HG03354 (cell line): ENCODE measurements at regions not wholly inside any gene's neighbourhood (a gene's known extent, or its start where the extent isn't known, plus 50 kb on each side); places are given as distances from the start of the nearest gene placed in this dataset.
"Not testable (repeated sequence)": the region's sequence is repeated elsewhere in the genome, so short reads cannot be mapped to it uniquely, and the experiment has no call there.

ENCODE experiments used
- ATAC-seq: cut with Tn5 transposase; IDR thresholded peaks from one replicate; pipeline ENCODE4 v1.9.1; 2021; ENCODE audit warnings: mild to moderate bottlenecking; ENCODE audit not compliant: unreplicated experiment, poor library complexity, severe bottlenecking

- no peak for ATAC-seq
Measured at GRCh38 chr6:1445650-1446330, 56.4 kb downstream of the FOXF2 start.

GRCh38 chr6:1449896-1450295 is 60.5 kb downstream of the FOXF2 start:
- ATAC-seq = no peak

DNA sequence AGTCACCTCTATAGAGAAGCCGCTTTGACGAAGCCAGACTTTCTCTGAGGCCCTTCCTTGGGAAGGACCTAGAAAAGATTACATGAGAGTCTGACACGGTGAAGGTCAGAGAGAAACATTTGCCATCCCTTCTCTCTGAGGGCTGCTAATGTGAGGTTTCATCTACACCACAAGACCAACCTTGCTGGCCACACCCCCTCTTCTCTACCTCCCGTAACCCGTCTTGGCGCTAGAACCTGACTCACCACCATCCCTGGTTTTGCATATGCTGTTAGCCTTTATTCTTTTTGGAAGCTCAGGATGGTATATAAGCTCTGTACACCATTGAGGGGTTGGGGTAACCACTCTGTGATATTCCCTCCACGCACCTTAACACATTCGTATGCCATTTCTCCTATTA is 63.6 kb downstream of the FOXF2 start:
- no peak for ATAC-seq

GRCh38 chr6:1456816-1457215 is 67.4 kb downstream of the FOXF2 start:
- ATAC-seq = not testable (repeated sequence)

DNA sequence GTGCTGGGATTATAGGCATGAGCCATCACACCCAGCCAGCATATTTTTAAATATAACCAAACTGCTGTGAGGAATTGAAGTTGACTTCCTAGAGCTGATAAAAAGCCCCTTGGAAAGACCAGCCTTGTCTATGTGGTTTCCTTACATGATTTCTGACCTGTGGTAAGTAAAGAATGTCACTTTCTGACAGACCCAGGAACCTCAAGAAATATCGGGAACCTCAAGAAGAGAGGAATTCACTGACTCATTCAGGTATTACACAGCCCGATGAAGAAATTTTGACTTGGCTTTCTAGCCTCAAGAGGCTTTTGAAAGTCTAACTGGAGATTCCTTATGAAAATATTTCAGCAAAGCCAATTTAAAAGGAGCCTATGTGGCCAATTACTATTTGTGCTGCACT is 71.8 kb downstream of the FOXF2 start:
- no peak for ATAC-seq

- no peak for ATAC-seq
Measured at GRCh38 chr6:1461736-1462135, 72.4 kb downstream of the FOXF2 start.

DNA sequence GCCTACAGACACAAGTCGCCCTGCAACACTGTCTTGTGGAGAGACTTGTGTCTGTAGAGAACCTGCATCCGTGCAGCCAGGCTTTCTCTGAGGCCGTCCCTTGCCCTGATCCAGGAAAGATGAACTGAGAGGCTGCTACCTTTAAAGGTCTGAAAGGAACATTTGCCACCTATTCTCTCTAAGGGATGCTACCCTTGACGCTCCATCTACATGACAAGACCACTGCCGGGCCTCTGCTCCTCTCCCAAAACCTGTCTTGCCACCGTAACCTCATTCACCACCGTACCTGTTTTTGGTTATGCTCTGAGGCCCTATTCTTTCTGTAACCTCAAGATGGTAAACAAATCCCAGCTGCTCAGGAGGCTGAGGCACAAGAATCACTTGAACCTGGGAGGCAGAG is 73.9 kb downstream of the FOXF2 start:
- no peak for ATAC-seq

DNA sequence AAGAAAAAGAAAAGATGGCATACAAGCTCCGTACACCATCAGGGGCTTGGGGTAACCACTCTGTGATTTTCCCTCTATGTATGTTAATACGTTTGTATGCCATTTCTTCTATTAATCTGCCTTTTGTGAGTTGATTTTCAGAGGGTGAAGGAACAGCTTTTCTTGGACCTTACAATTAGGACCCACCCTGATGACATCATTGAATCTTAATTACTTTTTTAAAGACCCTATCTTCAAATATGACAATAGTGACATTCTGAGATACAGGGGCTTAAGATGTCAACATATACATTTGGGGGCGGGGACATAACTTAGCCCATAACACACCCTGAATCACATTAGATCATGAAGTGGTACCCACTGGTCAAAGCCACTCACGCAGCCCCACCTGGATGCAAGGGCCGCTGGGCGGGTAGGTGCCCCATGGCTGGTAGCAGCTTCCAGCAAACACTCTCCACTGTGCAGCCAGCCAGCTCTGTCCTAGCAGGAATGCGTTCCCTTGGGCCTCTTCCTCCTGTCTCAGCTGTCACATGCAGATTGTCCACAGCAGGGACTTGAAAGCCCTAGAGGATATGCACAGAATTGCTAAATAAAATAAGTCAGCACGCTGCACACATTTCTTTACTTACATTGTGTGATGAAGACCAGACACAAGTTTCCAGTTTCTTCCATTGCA is 74.5 kb downstream of the FOXF2 start:
- no peak for ATAC-seq

GRCh38 chr6:1464781-1465370 is 75.5 kb downstream of the FOXF2 start:
- no peak for ATAC-seq

GRCh38 chr6:1468126-1468525 is 78.8 kb downstream of the FOXF2 start:
- no peak for ATAC-seq

GRCh38 chr6:1470040-1470439 is 80.7 kb downstream of the FOXF2 start:
- ATAC-seq = no peak

GRCh38 chr6:1472643-1473042 is 83.3 kb downstream of the FOXF2 start:
- ATAC-seq = no peak

- no peak for ATAC-seq
Measured at GRCh38 chr6:1473166-1473565, 83.8 kb downstream of the FOXF2 start.

DNA sequence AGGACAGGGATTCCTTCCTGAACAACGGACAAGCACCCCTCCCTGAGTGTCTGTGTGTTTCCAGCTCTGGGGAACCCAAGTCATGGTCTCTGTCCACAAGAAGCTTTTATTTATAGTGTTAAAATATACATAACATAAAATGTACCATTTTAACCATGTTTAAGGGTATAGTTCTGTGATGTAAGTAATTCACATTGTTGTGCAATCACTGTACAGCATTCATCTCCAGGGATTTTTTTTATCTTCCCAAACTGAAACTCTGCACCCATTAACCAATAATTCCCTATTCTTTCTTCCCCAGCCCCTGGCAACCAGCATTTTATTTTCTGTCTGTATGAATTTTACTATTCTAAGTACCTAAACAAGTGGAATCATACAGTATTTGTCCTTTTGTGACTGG is 84.2 kb downstream of the FOXF2 start:
- ATAC-seq = no peak

GRCh38 chr6:1474205-1474604 is 84.8 kb downstream of the FOXF2 start:
- ATAC-seq = no peak

GRCh38 chr6:1475174-1475573 is 85.8 kb downstream of the FOXF2 start:
- no peak for ATAC-seq

DNA sequence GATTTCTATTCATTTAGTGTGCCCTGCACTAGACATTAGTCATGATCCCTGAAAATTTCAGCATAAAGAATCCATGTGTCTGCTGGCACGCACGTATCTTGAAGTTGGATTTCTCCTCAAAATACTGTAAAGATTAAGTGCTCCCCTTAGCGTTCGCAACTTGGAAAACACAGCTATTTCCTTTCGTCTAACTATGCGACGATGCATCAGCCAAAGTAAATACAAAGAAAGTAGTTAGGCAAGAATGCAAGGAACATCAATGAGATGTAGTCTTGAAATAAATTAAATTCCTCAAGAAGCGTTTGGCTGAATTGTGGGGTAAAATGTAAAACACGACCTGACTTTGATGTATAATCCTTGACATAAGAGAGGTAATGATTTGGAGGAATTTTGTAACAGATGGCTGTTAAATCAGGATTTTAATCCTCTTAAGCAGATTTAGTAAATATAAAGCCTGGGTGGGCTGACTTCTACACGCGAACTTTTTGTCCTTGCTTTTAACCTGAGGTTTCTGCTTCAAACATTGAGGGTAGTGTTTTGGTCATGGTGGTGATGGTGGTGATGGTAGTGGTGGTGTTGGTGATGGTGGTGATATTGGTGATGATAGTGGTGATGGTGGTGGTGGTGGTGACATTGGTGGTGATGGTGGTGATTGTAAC is 88.2 kb downstream of the FOXF2 start:
- no peak for ATAC-seq

GRCh38 chr6:1478163-1478826 is 88.9 kb downstream of the FOXF2 start:
- not testable (repeated sequence) for ATAC-seq

DNA sequence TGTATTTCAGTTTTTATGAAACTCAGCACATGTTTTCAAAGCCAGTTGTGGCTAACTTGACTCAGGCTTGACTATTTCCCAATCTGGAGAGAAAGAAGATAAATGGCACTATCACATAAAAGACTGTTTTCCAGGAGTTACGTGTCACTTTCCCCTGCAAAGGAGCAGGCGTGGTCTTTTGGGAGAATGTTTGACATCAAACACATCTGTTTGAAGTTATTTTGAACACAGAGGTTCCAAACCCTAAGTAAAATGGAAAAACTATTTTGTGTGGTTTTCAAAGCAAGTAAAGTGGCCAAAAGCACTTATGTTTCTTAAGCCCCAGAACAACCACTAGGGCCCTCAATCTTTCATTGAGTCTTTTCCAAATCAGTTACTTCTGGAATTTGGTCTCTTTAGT is 89.7 kb downstream of the FOXF2 start:
- ATAC-seq = no peak

GRCh38 chr6:1479601-1480221 is 90.3 kb downstream of the FOXF2 start:
- no peak for ATAC-seq
